Tongue (tissue), 1 donor: ENCODE measurements at regions not wholly inside any gene's neighbourhood (a gene's known extent, or its start where the extent isn't known, plus 50 kb on each side); places are given as distances from the start of the nearest gene placed in this dataset.

Experiments
- DNase-seq: peaks from one replicate; pipeline ENCODE4 v3.0.0-alpha.2; 2015

- DNase-seq = peak; percentile 10
These were observed 72.2 kb upstream of the SHH start for GRCh38 chr7:155884225-155885166.

- DNase-seq = no peak
These were observed 71.4 kb upstream of the SHH start for GRCh38 chr7:155883491-155884224.

GRCh38 chr7:155882596-155882995 lies 70.3 kb upstream of the SHH start:
- DNase-seq = no peak

GRCh38 chr7:155881471-155882350 lies 69.4 kb upstream of the SHH start:
- no peak for DNase-seq

- DNase-seq = no peak
These were observed 68.5 kb upstream of the SHH start for GRCh38 chr7:155880721-155881120.

- no peak for DNase-seq
These were observed 67.3 kb upstream of the SHH start for GRCh38 chr7:155879592-155879991.

GRCh38 chr7:155878674-155879073 lies 66.4 kb upstream of the SHH start:
- DNase-seq = no peak

GRCh38 chr7:155878250-155878649 lies 66.0 kb upstream of the SHH start:
- no peak for DNase-seq

- no peak for DNase-seq
These were observed 64.9 kb upstream of the SHH start for GRCh38 chr7:155877167-155877566.

- DNase-seq = no peak
These were observed 62.1 kb upstream of the SHH start for GRCh38 chr7:155874411-155874810.

GRCh38 chr7:155874010-155874409 lies 61.7 kb upstream of the SHH start:
- no peak for DNase-seq

- DNase-seq = no peak
These were observed 60.6 kb upstream of the SHH start for GRCh38 chr7:155872678-155873369.

- DNase-seq = no peak
These were observed 58.9 kb upstream of the SHH start for GRCh38 chr7:155871211-155871610.

- DNase-seq = no peak
These were observed 58.3 kb upstream of the SHH start for GRCh38 chr7:155870334-155871180.

- no peak for DNase-seq
These were observed 57.5 kb upstream of the SHH start for GRCh38 chr7:155869784-155870076.

GRCh38 chr7:155868955-155869783 lies 56.9 kb upstream of the SHH start:
- DNase-seq = no peak

- no peak for DNase-seq
These were observed 55.6 kb upstream of the SHH start for GRCh38 chr7:155867734-155868400.

- no peak for DNase-seq
These were observed 55.0 kb upstream of the SHH start for GRCh38 chr7:155867280-155867679.

GRCh38 chr7:155865830-155866525 lies 53.7 kb upstream of the SHH start:
- DNase-seq = no peak
